Loucy (cell line): ENCODE measurements at regions not wholly inside any gene's neighbourhood (a gene's known extent, or its start where the extent isn't known, plus 50 kb on each side); places are given as distances from the start of the nearest gene placed in this dataset.

Experiments
- H2AFZ ChIP-seq: fragments of 200-600 bp; sonication (generic); 2 replicates; pipeline ENCODE4 v1.6.0; 2016; ENCODE audit warnings: antibody characterized with exemption, mild to moderate bottlenecking, low read length, moderate library complexity
- H3F3A ChIP-seq: fragments of 200-600 bp; 2 replicates; pipeline ENCODE4 v1.6.0; 2016; ENCODE audit warnings: antibody characterized with exemption, low read depth, mild to moderate bottlenecking
- H3K27me3 ChIP-seq: fragments of 200-600 bp; sonication (generic); 2 replicates; pipeline ENCODE4 v1.6.1; 2014; ENCODE audit warnings: low read length, mild to moderate bottlenecking; ENCODE audit not compliant: insufficient read depth, poor library complexity, severe bottlenecking
- H3K36me3 ChIP-seq: fragments of 200-600 bp; sonication (generic); 2 replicates; pipeline ENCODE4 v1.6.1; 2016; ENCODE audit warnings: low read length; ENCODE audit not compliant: insufficient read depth
- H3K4me1 ChIP-seq: fragments of 200-600 bp; sonication (generic); 2 replicates; pipeline ENCODE4 v1.5.1; 2014; ENCODE audit warnings: low read length, mild to moderate bottlenecking; ENCODE audit not compliant: insufficient read depth, poor library complexity, severe bottlenecking
- H3K4me2 ChIP-seq: fragments of 200-600 bp; sonication (generic); 2 replicates; pipeline ENCODE4 v1.6.0; 2014; ENCODE audit warnings: antibody characterized with exemption, low read length, low read depth, mild to moderate bottlenecking; ENCODE audit not compliant: poor library complexity, severe bottlenecking
- H3K4me3 ChIP-seq: fragments of 200-600 bp; sonication (generic); 2 replicates; pipeline ENCODE4 v1.5.1; 2014; ENCODE audit warnings: low read length, mild to moderate bottlenecking, mixed read lengths; ENCODE audit not compliant: poor library complexity, severe bottlenecking
- H3K79me2 ChIP-seq: fragments of 200-600 bp; sonication (generic); 2 replicates; pipeline ENCODE4 v1.6.1; 2014; ENCODE audit warnings: low read length; ENCODE audit not compliant: insufficient read depth
- H3K9ac ChIP-seq: fragments of 200-600 bp; sonication (generic); 2 replicates; pipeline ENCODE4 v1.6.0; 2014; ENCODE audit warnings: mild to moderate bottlenecking, low read depth, low read length, moderate library complexity; ENCODE audit not compliant: poor library complexity, severe bottlenecking
- H3K9me2 ChIP-seq: fragments of 200-600 bp; sonication (generic); replicated peaks from 2 replicates; pipeline ENCODE4 v1.6.1; 2016; ENCODE audit warnings: low read depth, low read length, mixed read lengths
- H3K9me3 ChIP-seq: fragments of 200-600 bp; sonication (generic); 2 replicates; pipeline ENCODE4 v1.6.1; 2014; ENCODE audit warnings: mild to moderate bottlenecking, antibody characterized with exemption, low read length, low read depth; ENCODE audit not compliant: insufficient read depth
- H4K20me1 ChIP-seq: fragments of 200-600 bp; sonication (generic); 2 replicates; pipeline ENCODE4 v1.6.0; 2014; ENCODE audit warnings: antibody characterized with exemption, low read length, mild to moderate bottlenecking; ENCODE audit not compliant: insufficient read depth, poor library complexity, severe bottlenecking
- CTCF ChIP-seq: fragments of 200-600 bp; sonication (generic); conservative IDR thresholded peaks from 2 replicates; pipeline ENCODE4 v1.5.1; 2014; ENCODE audit warnings: mild to moderate bottlenecking, antibody characterized with exemption, low read length
- EZH2phosphoT487 ChIP-seq: fragments of 200-600 bp; IDR thresholded peaks from 2 replicates; pipeline ENCODE4 v1.6.1; 2018; ENCODE audit warnings: antibody characterized with exemption, mild to moderate bottlenecking, moderate library complexity, borderline replicate concordance

- TF ChIP-seq EZH2phosphoT487 (no peak), CTCF (no peak)
- H3K79me2 ChIP-seq: no peaks in the 10 kb centered on the region
- no peaks in the 10 kb centered on the region for H3F3A ChIP-seq
- no peaks in the 10 kb centered on the region for H3K27me3 ChIP-seq
- no peaks in the 10 kb centered on the region for H3K36me3 ChIP-seq
- no peak overlapping the region for H3K4me2 ChIP-seq
- no peak overlapping the region for H2AFZ ChIP-seq
- no peak overlapping the region for H3K4me3 ChIP-seq
- no peaks in the 10 kb centered on the region for H3K9me2 ChIP-seq
- no peaks in the 10 kb centered on the region for H4K20me1 ChIP-seq
- no peak overlapping the region for H3K9ac ChIP-seq
- no peaks in the 10 kb centered on the region for H3K4me1 ChIP-seq
- no peaks in the 10 kb centered on the region for H3K9me3 ChIP-seq
Observed at GRCh38 chr4:148503681-148504080, 61.5 kb upstream of the NR3C2 start.

GRCh38 chr4:148497258-148497657, 55.0 kb upstream of the NR3C2 start:
- Histone ChIP-seq H3K9me2 (no peaks in the 10 kb centered on the region), H2AFZ (no peak overlapping the region), H3F3A (no peaks in the 10 kb centered on the region), H3K4me3 (no peak overlapping the region), H3K4me1 (no peaks in the 10 kb centered on the region), H3K27me3 (no peaks in the 10 kb centered on the region), H4K20me1 (no peaks in the 10 kb centered on the region), H3K36me3 (no peaks in the 10 kb centered on the region), H3K9me3 (no peaks in the 10 kb centered on the region), H3K9ac (no peak overlapping the region), H3K4me2 (no peak overlapping the region), H3K79me2 (no peaks in the 10 kb centered on the region)
- TF ChIP-seq CTCF (no peak), EZH2phosphoT487 (no peak)

- no peak overlapping the region for H3K4me2 ChIP-seq
- no peaks in the 10 kb centered on the region for H3F3A ChIP-seq
- H3K36me3 ChIP-seq: no peaks in the 10 kb centered on the region
- H3K79me2 ChIP-seq: no peaks in the 10 kb centered on the region
- no peaks in the 10 kb centered on the region for H4K20me1 ChIP-seq
- H2AFZ ChIP-seq: no peak overlapping the region
- no peaks in the 10 kb centered on the region for H3K9me2 ChIP-seq
- no peaks in the 10 kb centered on the region for H3K9me3 ChIP-seq
- TF ChIP-seq EZH2phosphoT487 (no peak), CTCF (no peak)
- H3K27me3 ChIP-seq: no peaks in the 10 kb centered on the region
- H3K4me1 ChIP-seq: no peaks in the 10 kb centered on the region
- no peak overlapping the region for H3K9ac ChIP-seq
- no peak overlapping the region for H3K4me3 ChIP-seq
Observed at GRCh38 chr4:148495463-148495862, 53.2 kb upstream of the NR3C2 start.
